ENCODE measurements at regions not wholly inside any gene's neighbourhood (a gene's known extent, or its start where the extent isn't known, plus 50 kb on each side); places are given as distances from the start of the nearest gene placed in this dataset.

GRCh38 chr21:23732776-23733175 is 1874.5 kb downstream of the MRPL39 start:
- no peak for DNase-seq (ENCODE audit: low spot score)
- no peaks in the 10 kb centered on the region for H3K36me3 ChIP-seq (ENCODE audit: low read depth)
- ATAC-seq (ENCODE audit: low read depth) = no peak
- H3K4me1 ChIP-seq (ENCODE audit: insufficient read depth, poor library complexity, severe bottlenecking) = no peaks in the 10 kb centered on the region
- no peak overlapping the region for H3K27ac ChIP-seq (ENCODE audit: poor library complexity, severe bottlenecking)
- peaks cover 5% of the 10 kb centered on the region for H3K27me3 ChIP-seq (ENCODE audit: insufficient read depth, poor library complexity, severe bottlenecking)
- no peaks in the 10 kb centered on the region for H3K9me3 ChIP-seq (ENCODE audit: severe bottlenecking)
- H3K4me3 ChIP-seq (ENCODE audit: severe bottlenecking) = no peak overlapping the region
- TF ChIP-seq CTCF (IDR thresholded peaks at IDR 0.05; ENCODE audit: poor library complexity, severe bottlenecking) = no peak

- Histone ChIP-seq H3K36me3 (ENCODE audit: low read depth) (no peaks in the 10 kb centered on the region), H3K27me3 (ENCODE audit: insufficient read depth, poor library complexity, severe bottlenecking) (peaks cover 9% of the 10 kb centered on the region), H3K27ac (ENCODE audit: poor library complexity, severe bottlenecking) (no peak overlapping the region), H3K9me3 (ENCODE audit: severe bottlenecking) (no peaks in the 10 kb centered on the region), H3K4me1 (ENCODE audit: insufficient read depth, poor library complexity, severe bottlenecking) (no peaks in the 10 kb centered on the region), H3K4me3 (ENCODE audit: severe bottlenecking) (no peak overlapping the region)
- no peak for TF ChIP-seq CTCF (IDR thresholded peaks at IDR 0.05; ENCODE audit: poor library complexity, severe bottlenecking)
- ATAC-seq (ENCODE audit: low read depth) (no peak), DNase-seq (ENCODE audit: low spot score) (no peak)
These were observed 1878.0 kb downstream of the MRPL39 start for GRCh38 chr21:23729331-23729730.

GRCh38 chr21:23725576-23725975 is 1881.7 kb downstream of the MRPL39 start:
- no peaks in the 10 kb centered on the region for H3K9me3 ChIP-seq (ENCODE audit: severe bottlenecking)
- no peak for TF ChIP-seq CTCF (IDR thresholded peaks at IDR 0.05; ENCODE audit: poor library complexity, severe bottlenecking)
- H3K4me1 ChIP-seq (ENCODE audit: insufficient read depth, poor library complexity, severe bottlenecking) = no peaks in the 10 kb centered on the region
- H3K36me3 ChIP-seq (ENCODE audit: low read depth) = no peaks in the 10 kb centered on the region
- H3K4me3 ChIP-seq (ENCODE audit: severe bottlenecking) = no peak overlapping the region
- no peak for DNase-seq (ENCODE audit: low spot score)
- no peak overlapping the region for H3K27ac ChIP-seq (ENCODE audit: poor library complexity, severe bottlenecking)
- H3K27me3 ChIP-seq (ENCODE audit: insufficient read depth, poor library complexity, severe bottlenecking) = peaks cover 10% of the 10 kb centered on the region
- ATAC-seq (ENCODE audit: low read depth) = no peak

GRCh38 chr21:23718446-23719285 is 1888.6 kb downstream of the MRPL39 start:
- no peak for ATAC-seq (ENCODE audit: low read depth)
- no peak overlapping the region for H3K4me3 ChIP-seq (ENCODE audit: severe bottlenecking)
- H3K27me3 ChIP-seq (ENCODE audit: insufficient read depth, poor library complexity, severe bottlenecking) = peaks cover 26% of the 10 kb centered on the region
- no peak for DNase-seq (ENCODE audit: low spot score)
- no peak for TF ChIP-seq CTCF (IDR thresholded peaks at IDR 0.05; ENCODE audit: poor library complexity, severe bottlenecking)
- H3K4me1 ChIP-seq (ENCODE audit: insufficient read depth, poor library complexity, severe bottlenecking) = no peaks in the 10 kb centered on the region
- H3K27ac ChIP-seq (ENCODE audit: poor library complexity, severe bottlenecking) = no peak overlapping the region
- H3K36me3 ChIP-seq (ENCODE audit: low read depth) = no peaks in the 10 kb centered on the region
- no peaks in the 10 kb centered on the region for H3K9me3 ChIP-seq (ENCODE audit: severe bottlenecking)

GRCh38 chr21:23712166-23712565 is 1895.1 kb downstream of the MRPL39 start:
- TF ChIP-seq CTCF (IDR thresholded peaks at IDR 0.05; ENCODE audit: poor library complexity, severe bottlenecking) = no peak
- no peak for DNase-seq (ENCODE audit: low spot score)

More at GRCh38 chr21:23712166-23712565, 1895.1 kb downstream of the MRPL39 start:
- H3K27ac ChIP-seq (ENCODE audit: poor library complexity, severe bottlenecking) = no peak overlapping the region
- ATAC-seq (ENCODE audit: low read depth) = no peak
- no peaks in the 10 kb centered on the region for H3K9me3 ChIP-seq (ENCODE audit: severe bottlenecking)
- H3K36me3 ChIP-seq (ENCODE audit: low read depth) = no peaks in the 10 kb centered on the region
- no peak overlapping the region for H3K4me3 ChIP-seq (ENCODE audit: severe bottlenecking)
- H3K4me1 ChIP-seq (ENCODE audit: insufficient read depth, poor library complexity, severe bottlenecking) = no peaks in the 10 kb centered on the region
- peaks cover 6% of the 10 kb centered on the region for H3K27me3 ChIP-seq (ENCODE audit: insufficient read depth, poor library complexity, severe bottlenecking)

All from RWPE2 (cell line).